ENCODE measurements at regions not wholly inside any gene's neighbourhood (a gene's known extent, or its start where the extent isn't known, plus 50 kb on each side); places are given as distances from the start of the nearest gene placed in this dataset.

GRCh38 chr10:89153971-89154370, 53.1 kb downstream of the CH25H start:
- DNase-seq (ENCODE audit: low spot score) = no peak

- DNase-seq (ENCODE audit: low spot score) = no peak
Observed at GRCh38 chr10:89153116-89153515, 54.0 kb downstream of the CH25H start.

- no peak for DNase-seq (ENCODE audit: low spot score)
Observed at GRCh38 chr10:89151857-89152256, 55.3 kb downstream of the CH25H start.

- no peak for DNase-seq (ENCODE audit: low spot score)
Observed at GRCh38 chr10:89148061-89148460, 59.1 kb downstream of the CH25H start.

GRCh38 chr10:89147256-89147655, 59.9 kb downstream of the CH25H start:
- no peak for DNase-seq (ENCODE audit: low spot score)

- DNase-seq (ENCODE audit: low spot score) = no peak
Observed at GRCh38 chr10:89144836-89145235, 62.3 kb downstream of the CH25H start.

GRCh38 chr10:89142590-89142989, 64.5 kb downstream of the CH25H start:
- no peak for DNase-seq (ENCODE audit: low spot score)

- DNase-seq (ENCODE audit: low spot score) = no peak
Observed at GRCh38 chr10:89138755-89139490, 68.2 kb downstream of the CH25H start.

- no peak for DNase-seq (ENCODE audit: low spot score)
Observed at GRCh38 chr10:89134963-89135362, 72.2 kb downstream of the CH25H start.

- no peak for DNase-seq (ENCODE audit: low spot score)
Observed at GRCh38 chr10:89129911-89130310, 77.2 kb downstream of the CH25H start.

GRCh38 chr10:89122433-89123051, 84.6 kb downstream of the CH25H start:
- no peak for DNase-seq (ENCODE audit: low spot score)

GRCh38 chr10:89121764-89122020, 85.4 kb downstream of the CH25H start:
- DNase-seq (ENCODE audit: low spot score) = no peak

GRCh38 chr10:89120931-89121763, 86.0 kb downstream of the CH25H start:
- DNase-seq (ENCODE audit: low spot score) = no peak

GRCh38 chr10:89119651-89120050, 87.5 kb downstream of the CH25H start:
- no peak for DNase-seq (ENCODE audit: low spot score)

GRCh38 chr10:89118091-89118490, 89.0 kb downstream of the CH25H start:
- no peak for DNase-seq (ENCODE audit: low spot score)

- no peak for DNase-seq (ENCODE audit: low spot score)
Observed at GRCh38 chr10:89115876-89116627, 91.1 kb downstream of the CH25H start.

GRCh38 chr10:89114846-89115625, 92.1 kb downstream of the CH25H start:
- no peak for DNase-seq (ENCODE audit: low spot score)

GRCh38 chr10:89102735-89103134, 104.4 kb downstream of the CH25H start:
- DNase-seq (ENCODE audit: low spot score) = no peak

- no peak for DNase-seq (ENCODE audit: low spot score)
Observed at GRCh38 chr10:89101943-89102342, 105.2 kb downstream of the CH25H start.

GRCh38 chr10:89100680-89101079, 106.4 kb downstream of the CH25H start:
- DNase-seq (ENCODE audit: low spot score) = no peak

GRCh38 chr10:89097226-89097625, 106.6 kb downstream of the FAS start:
- DNase-seq (ENCODE audit: low spot score) = no peak

Measured in SK-N-DZ (cell line).